ENCODE measurements at regions not wholly inside any gene's neighbourhood (a gene's known extent, or its start where the extent isn't known, plus 50 kb on each side); places are given as distances from the start of the nearest gene placed in this dataset.

- ChIA-PET POLR2A (no interaction called here), CTCF (no interaction called here)
- no peak overlapping the region for H3K4me3 ChIP-seq (ENCODE audit: low read depth, low read length)
- no peak for DNase-seq (ENCODE audit: low read depth, low spot score)
- TF ChIP-seq CTCF (IDR thresholded peaks at IDR 0.05; ENCODE audit: insufficient read depth, low read length, missing control alignments) = no peak
Observed at GRCh38 chr9:13534006-13534405, 254.5 kb upstream of the MPDZ start.

GRCh38 chr9:13532407-13532806 lies 252.9 kb upstream of the MPDZ start:
- POLR2A ChIA-PET = no interaction called here
- TF ChIP-seq CTCF (IDR thresholded peaks at IDR 0.05; ENCODE audit: insufficient read depth, low read length, missing control alignments) = no peak
- no peak overlapping the region for H3K4me3 ChIP-seq (ENCODE audit: low read depth, low read length)
- no peak for DNase-seq (ENCODE audit: low read depth, low spot score)
- CTCF ChIA-PET = no interaction called here

GRCh38 chr9:13529321-13530104 lies 250.0 kb upstream of the MPDZ start:
- POLR2A ChIA-PET = no interaction called here
- TF ChIP-seq CTCF (IDR thresholded peaks at IDR 0.05; ENCODE audit: insufficient read depth, low read length, missing control alignments) = no peak
- DNase-seq (ENCODE audit: low read depth, low spot score) = no peak
- no peak overlapping the region for H3K4me3 ChIP-seq (ENCODE audit: low read depth, low read length)
- CTCF ChIA-PET = no interaction called here

GRCh38 chr9:13524245-13524644 lies 244.8 kb upstream of the MPDZ start:
- H3K4me3 ChIP-seq (ENCODE audit: low read depth, low read length) = no peak overlapping the region
- no peak for TF ChIP-seq CTCF (IDR thresholded peaks at IDR 0.05; ENCODE audit: insufficient read depth, low read length, missing control alignments)
- DNase-seq (ENCODE audit: low read depth, low spot score) = no peak
- ChIA-PET POLR2A (no interaction called here), CTCF (interaction anchor here (0.8 kb wide), 1 partner anchor 829 kb away, joined by 3 read pairs; no protein-coding TSS in a partner anchor)

- ChIA-PET CTCF (no interaction called here), POLR2A (no interaction called here)
- TF ChIP-seq CTCF (IDR thresholded peaks at IDR 0.05; ENCODE audit: insufficient read depth, low read length, missing control alignments) = no peak
- no peak for DNase-seq (ENCODE audit: low read depth, low spot score)
- H3K4me3 ChIP-seq (ENCODE audit: low read depth, low read length) = no peak overlapping the region
Observed at GRCh38 chr9:13520069-13520468, 240.6 kb upstream of the MPDZ start.

- ChIA-PET CTCF (no interaction called here), POLR2A (no interaction called here)
- no peak for TF ChIP-seq CTCF (IDR thresholded peaks at IDR 0.05; ENCODE audit: insufficient read depth, low read length, missing control alignments)
- H3K4me3 ChIP-seq (ENCODE audit: low read depth, low read length) = no peak overlapping the region
- no peak for DNase-seq (ENCODE audit: low read depth, low spot score)
Observed at GRCh38 chr9:13513716-13514444, 234.4 kb upstream of the MPDZ start.

Measured in AG04449 (cell line).